NCI-H187 treated with DMSO at 0.1 percent for 48 hours (cell line): ENCODE measurements at regions not wholly inside any gene's neighbourhood (a gene's known extent, or its start where the extent isn't known, plus 50 kb on each side); places are given as distances from the start of the nearest gene placed in this dataset.
"Not testable (repeated sequence)": the region's sequence is repeated elsewhere in the genome, so short reads cannot be mapped to it uniquely, and the experiment has no call there.

ENCODE experiments used
- DNase-seq: peaks from one replicate; lab custom pipeline; 2025; lab: John Stamatoyannopoulos, UW

DNA sequence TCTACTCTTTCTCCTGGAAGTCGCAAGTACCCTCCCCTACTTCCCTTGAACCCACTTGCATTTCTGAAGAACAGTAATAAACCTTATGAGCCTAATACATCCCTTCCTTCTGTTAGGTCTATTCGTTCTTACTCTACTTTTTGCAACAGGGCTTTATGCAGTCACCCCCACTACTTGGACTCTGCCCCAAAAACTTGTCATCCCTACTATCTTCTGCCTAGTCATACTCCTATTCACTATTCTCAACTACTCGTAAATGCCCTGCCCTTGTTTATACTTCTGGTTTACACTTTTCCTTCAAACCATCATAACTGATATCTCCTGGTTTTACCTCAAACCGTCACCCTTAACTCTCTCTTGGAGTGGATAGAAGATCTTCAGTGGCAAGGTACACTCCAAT lies 55.2 kb upstream of the SLIT2 start:
- DNase-seq, result no peak

DNA sequence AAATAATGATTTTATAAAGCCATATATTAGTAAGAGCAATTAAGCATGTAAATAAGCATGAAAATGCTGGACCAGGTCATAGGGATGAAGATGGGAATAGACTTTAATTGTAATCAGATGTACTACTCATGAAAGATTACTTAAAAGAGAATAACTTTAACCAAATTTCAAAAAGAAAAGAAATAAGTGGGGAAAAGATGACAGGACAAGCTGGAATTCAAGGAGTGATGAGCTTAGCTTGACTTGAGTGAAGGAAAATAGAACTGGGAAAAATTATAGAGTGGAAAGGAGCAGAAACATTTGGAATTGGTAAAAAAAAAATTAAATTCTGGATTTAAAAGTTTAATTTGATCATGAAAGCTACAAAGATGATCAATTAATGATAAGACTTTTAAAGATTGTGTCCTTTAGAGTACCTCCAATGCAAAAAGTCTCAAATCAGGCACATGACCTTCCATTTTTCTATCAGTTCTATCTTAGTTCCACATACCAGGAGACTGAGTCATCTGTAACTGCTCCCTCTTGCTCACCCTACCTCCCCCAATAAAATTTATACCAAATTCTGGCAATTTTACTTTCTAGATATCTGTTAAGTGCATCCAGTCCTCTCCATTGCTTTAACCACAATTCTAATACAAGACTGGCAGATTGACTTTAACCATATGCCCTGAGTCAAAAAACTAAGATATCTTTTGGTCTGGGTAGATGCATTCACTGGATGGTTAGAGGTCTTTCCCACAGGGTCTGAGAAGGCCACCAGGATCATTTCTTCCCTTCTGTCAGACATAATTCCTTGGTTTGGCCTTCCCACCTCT lies 56.4 kb upstream of the SLIT2 start:
- DNase-seq, result no peak

DNA sequence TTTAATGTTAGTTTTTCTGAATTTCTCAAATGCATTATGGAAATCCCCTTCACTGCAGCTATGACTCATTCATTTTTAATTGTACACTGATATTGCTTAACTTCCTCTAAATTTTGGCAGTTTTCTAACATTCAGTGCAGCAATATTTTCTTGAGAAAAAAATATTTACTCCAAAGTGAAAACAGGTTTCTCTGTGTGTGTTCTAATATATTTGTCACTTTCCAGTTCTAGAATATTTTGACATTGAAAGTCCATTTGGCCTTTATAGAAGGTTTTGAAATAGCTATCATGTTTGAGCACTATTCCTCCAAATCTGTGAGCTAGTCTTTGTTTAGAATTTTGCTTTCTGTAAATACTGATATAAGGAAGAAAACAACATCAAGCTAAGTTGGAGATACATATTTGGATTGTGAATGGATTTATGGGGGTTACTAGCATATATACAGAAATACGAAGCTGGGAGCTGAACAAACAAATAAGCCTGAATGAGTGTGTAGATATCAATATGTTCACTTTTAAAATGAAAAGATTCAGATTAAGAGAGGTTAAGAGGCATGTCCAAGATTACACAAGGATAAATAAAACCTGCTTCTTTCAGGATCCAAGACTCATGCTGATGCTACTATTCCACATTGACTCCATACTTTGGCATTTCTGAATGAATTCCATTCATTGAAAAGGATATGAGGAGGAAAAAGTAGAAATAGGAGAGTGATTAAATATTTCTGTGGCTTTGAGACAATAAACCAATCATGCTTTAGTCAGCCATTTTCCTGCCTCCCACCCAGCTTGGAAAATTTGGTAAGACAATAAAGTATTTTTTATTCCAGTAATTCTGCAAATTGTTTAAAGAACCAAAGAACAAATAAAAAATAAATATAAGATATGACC lies 57.3 kb upstream of the SLIT2 start:
- no peak for DNase-seq

DNA sequence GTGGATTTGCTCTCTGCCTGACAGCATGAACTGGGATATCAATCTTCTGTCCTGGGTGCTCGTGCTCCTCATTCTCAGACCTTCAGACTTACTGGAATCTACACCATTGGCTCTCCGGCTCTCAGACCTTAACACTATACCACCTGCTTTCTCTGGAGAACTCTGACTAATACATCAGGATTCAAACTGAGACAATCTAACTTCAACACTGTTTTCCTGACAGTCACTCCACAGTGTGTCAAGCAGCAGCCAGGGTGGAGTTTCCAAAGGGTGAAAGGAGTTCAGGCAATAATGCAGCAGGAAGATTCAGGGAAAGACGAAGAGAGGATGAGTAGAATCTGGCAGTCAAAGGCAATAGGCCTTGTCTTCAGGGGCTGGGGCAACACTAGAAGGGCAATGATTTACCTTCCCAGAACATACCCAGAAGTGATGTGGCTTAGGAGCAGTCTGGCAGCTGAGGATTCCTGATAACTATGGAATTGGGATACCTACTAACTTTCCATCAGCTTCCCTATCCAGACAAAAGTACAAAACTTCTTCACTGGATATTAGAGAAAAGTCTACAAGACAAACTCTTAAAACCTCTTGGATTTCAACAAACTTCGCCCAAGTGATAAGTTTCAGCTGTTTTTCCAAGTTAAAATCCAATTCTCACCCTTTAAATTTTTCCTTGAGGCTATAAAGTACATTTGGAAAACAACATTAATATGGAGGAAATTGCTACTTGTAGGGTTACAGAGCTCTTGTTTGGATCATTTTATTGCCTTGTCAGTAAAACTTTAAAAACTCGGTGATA lies 58.4 kb upstream of the SLIT2 start:
- no peak for DNase-seq

DNA sequence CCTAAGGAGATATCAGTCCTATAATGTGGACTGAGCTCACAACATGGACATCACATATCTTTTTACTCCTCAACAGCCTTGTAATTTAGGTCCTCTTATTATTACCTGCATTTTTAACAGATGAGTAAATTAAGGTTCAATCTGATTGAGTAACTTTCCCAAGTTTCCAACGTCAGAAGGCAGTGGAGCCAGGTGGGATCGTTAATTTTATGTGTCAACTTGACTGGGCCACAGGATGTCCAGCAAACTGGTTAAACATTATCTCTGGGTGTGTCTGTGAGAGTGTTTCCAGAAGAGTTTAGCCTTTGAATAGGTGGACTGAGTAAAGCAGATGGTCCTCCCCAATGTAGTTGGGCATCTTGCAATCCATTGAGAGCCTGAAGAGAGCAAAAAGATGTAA lies 59.0 kb upstream of the SLIT2 start:
- DNase-seq, result no peak

DNA sequence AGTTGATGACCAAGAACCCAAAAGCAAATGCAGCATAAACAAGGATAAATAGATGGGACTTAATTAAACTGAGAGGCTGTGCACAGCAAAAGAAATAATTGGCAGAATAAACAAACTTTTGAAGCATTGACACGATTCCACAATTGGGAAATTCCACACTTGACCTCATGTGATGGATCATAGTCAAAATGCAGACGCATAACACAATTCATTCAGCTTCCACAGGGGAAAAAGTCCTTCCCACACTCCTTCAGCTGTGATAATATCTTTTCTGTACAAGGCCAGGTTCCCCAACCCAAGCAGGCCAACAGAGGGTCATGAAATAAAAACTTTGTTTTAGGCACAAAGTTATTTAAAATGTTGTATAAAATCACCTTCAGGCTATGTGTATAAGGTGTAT lies 66.6 kb upstream of the SLIT2 start:
- DNase-seq, result no peak

DNA sequence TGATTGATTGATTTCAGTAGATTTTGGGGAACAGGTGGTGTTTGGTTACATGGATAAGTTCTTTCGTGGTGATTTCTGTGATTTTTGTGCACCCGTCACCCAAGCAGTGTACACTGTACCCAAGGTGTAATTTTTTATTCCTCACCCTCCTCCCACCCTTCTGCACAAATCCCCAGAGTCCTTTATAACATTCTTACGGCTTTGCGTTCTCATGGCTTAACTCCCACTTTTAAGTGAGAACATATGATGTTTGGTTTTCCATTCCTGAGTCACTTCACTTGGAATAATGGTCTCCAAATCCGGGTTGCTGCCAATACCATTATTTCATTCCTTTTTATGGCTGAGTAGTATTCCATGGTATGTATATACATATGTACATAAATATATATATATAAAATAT lies 68.6 kb upstream of the SLIT2 start:
- DNase-seq, result not testable (repeated sequence)

DNA sequence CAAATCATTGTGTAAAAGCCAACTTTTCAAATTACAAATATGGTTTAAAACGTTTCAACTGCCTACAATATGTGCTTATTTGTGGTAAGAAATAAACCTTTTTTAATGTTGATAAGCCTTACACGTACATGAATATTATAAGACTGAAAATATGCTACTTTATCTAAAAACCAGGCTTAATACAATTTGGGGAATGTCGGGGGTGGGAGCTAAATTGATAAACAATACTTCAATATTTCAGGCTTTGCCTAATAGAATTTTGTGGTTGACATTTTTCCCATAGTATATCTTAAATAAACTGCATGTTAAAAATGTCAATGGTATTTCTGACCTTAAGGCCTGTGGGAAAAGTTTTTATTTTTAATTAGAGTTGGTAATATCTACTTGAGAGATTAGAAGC lies 69.8 kb upstream of the SLIT2 start:
- no peak for DNase-seq

DNA sequence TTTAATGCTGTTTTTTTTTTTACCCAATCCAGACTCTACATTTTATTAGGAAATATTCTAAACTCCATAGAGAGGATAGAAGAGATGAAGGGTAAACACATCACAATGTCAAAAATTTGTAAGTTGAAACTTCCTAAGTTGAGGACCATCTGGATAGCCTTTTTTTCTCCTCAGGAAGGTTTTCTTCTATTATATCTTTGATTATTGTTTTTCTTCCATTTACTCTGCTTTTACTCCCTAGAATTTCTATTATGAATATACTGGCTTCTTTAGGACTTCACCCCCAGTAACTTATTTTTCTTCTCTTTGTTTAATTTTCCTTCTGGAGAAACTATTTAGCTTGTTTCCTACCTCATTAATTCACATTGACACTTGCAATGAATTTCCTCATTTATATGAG lies 71.2 kb upstream of the SLIT2 start:
- no peak for DNase-seq

DNA sequence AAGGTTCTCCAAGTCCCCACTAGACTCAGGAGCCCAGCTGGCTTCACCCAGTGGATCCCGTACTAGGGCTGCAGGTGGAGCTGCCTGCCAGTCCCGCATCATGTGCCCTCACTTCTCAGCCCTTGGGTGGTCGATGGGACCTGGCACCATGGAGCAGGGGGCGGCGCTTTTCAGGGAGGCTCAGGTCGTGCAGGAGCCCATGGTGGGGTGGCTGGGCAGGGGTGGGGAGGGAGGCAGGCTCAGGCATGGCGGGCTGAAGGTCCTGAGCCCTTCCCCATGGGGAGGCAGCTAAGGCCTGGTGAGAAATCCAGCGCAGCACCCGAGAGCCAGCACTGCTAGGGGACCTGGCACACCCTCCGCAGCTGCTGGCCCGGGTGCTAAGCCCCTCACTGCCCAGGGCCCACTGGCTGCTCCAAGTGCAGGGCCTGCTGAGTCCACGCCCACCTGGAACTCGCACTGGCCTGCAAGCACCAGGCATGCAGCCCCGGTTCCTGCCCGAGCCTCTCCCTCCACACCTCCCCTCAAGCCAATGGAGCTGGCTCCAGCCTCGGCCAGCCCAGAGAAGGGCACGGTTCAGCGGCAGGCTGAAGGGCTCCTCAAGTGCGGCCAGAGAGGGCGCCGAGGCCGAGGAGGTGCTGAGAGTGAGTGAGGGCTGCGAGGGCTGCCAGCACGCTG lies 72.7 kb upstream of the SLIT2 start:
- no peak for DNase-seq

DNA sequence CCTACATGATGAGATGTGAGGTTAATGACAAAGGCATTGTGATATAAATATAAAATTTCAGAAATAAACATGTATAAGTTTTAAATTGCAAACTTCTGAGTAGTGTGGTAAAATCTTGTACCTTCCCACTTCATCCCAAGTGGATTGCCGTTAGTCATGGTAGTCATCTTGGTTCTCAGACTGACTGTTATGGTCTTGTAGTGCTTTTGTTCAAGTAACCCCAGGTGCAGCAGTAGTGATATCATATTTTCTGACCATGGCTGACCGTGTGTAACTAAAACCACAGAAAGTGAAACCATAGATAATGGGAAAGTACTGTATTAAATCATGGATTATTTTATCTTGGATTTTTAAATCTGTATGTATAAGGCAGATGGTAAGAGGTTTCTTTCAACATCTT lies 74.8 kb upstream of the SLIT2 start:
- no peak for DNase-seq

DNA sequence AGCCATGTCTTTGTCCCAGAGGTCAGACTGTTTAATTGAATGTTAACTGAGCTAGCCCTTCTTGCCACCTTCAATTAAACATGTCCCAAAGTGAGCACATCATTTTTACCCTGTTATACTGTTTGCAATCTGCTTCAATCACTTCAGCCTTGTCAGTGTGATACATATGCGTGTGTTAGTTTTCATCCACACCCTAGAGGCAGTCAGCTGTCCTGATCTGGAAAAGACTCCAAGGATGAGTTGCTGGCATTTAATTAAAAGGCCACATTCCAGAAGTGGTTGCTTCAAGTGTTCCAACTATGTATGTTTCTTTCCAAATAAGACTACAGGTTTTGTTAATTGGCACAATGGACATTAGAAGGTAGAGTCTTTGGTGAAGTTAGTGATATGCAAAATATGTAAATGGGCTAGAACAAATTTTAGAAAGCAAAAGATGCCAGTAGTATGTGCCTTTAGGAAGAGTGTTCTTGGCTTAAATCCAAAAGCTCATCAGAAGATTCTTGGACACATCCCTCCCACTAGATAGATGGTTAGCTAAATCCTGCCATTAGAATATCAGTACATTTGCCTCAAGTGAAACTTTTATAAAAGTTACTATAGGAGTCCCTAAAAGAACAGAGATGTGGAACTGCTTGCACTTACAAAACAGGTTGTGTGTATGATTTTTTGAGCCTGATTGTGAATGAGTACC lies 79.5 kb upstream of the SLIT2 start:
- DNase-seq, result no peak

DNA sequence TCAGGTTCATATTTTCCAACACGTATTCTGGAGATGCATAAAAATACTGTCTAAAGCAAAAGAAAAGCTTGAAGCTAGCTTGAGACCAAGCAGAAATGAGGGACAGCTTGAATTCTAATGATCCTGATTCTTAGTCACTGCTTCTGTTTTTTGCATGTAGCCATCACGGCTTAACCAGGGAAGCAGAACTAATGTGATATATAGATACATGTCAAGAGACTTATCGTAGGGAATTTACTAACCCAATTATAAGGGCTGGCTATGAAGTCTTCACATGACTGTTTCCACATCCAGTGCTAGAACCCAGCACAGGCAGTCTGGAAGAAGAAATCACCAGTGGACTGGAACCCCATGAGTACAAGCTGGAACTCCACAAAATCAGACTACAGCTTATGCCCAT lies 85.2 kb upstream of the SLIT2 start:
- DNase-seq, result no peak

DNA sequence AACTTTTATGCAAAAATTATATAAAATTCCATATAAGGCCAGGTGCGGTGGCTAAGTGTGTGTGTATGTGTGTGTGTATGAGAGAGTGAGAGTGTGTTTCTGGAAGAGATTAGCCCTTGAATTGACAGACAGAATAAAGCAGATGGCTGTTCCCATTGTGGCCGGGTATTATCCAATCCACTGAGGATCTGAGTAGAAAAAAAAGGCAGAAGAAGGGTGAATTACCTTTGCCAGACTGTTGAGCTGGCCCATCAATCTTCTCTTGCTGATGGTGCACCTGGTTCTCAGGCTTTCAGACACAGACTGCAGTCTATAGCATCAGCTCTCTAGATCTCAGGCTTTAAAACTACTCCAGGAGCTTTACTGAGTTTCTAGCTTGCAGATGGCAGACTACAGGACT lies 92.2 kb upstream of the SLIT2 start:
- DNase-seq, result no peak

DNA sequence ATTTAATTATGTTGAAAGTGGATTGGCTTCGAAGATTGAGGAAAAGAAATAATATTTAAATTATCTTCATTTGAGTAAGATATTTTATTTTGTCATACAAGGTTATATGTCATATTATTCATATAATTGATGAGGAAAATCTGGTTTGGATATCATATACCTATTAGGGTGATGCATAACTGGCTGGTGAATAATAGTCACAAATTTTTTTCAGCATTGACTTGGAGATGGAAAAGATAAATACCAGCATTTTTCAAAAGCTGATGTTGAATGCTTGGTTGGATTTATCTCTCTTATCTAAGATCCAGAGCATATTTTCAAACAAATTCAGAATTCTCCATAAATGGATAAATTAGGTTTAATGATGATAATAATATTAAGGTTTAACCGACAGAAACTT lies 93.5 kb upstream of the SLIT2 start:
- DNase-seq, result no peak

DNA sequence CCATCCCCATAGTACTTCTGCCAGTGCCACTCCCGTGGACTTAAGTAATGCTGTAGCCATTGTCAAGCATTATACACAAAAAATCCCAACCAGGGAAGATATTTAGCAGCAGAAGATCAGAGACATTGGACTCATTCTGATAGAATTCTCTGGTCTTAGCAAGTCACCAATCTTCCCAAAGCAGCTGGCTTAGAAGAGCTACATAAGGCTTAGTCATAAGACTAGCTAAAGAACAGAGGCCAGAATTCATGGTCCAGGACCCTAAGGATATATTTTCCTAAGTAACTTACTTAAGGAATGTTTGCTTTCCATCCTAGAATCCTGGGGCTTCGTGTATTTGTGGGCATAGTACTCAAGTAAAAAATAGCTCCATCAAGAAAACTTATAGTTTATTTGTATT lies 100.3 kb upstream of the SLIT2 start:
- no peak for DNase-seq

DNA sequence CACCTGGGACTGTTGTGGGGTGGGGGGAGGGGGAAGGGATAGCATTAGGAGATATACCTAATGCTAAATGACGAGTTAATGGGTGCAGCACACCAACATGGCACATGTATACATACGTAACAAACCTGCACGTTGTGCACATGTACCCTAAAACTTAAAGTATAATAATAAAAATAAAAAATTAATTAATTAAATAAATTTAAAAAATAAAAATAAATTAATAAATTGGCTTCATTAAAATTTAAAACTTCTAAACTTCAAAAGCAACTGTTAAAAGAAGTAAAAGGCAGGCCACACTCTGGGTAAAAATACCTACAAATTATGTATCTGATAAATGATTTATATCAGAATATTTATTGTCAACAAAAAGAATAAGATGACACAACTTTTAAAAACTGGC lies 102.6 kb upstream of the SLIT2 start:
- DNase-seq, result not testable (repeated sequence)

DNA sequence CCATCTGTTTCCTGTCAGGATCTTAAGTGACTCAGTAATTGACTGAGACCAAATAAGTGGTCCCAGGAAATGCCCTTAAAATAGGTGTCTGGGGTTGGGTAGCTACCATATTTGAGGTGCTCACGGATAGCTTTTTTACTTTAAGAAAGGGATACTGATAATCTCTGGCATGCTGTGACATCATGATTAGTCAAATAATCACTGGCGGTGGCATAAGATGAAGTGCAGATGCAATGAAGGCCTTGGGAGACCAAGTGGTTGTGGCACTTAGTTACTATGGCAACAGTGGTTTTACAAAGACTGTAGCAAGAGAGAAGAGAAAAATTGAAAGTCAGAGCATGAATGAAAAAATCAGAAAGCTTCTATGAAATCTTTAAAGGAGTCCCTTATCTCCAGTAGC lies 114.5 kb upstream of the SLIT2 start:
- DNase-seq, result no peak

DNA sequence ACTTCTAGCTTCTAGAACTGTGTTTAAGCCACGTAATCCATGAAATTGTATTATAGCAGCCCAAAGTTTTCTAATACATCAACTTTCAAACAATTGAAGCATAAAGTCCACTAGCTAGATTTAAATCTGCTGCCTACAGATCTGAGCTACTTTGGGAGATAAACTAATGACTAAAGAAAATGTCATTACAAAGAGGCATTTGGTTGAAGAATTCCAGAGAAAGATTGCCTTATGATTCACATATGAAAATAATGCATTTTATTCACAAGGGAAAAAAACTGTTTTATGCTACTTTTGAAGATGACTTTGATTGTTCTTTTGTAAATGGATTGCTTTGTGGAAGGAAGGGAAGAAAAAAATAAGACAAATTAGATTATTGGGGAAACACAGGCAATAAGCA lies 124.1 kb upstream of the SLIT2 start:
- DNase-seq, result no peak

DNA sequence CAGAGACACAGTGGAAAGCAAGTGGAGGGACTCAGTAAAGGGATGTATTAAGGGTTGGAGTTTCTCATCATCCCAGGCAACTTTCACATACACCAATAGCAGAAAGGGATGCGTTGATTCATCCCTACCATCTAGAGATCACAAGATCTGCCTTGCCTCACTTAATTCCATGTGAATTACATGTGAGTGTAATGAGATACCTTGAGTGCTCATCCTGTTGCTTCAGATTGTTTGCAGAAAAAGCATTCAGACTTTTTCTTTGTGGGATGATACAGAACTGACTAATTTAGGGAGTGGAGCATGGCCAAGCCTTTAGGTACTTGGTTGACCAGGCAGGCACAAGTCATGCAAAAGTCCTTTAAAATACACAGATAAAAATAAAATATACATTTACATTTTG lies 124.8 kb upstream of the SLIT2 start:
- no peak for DNase-seq

DNA sequence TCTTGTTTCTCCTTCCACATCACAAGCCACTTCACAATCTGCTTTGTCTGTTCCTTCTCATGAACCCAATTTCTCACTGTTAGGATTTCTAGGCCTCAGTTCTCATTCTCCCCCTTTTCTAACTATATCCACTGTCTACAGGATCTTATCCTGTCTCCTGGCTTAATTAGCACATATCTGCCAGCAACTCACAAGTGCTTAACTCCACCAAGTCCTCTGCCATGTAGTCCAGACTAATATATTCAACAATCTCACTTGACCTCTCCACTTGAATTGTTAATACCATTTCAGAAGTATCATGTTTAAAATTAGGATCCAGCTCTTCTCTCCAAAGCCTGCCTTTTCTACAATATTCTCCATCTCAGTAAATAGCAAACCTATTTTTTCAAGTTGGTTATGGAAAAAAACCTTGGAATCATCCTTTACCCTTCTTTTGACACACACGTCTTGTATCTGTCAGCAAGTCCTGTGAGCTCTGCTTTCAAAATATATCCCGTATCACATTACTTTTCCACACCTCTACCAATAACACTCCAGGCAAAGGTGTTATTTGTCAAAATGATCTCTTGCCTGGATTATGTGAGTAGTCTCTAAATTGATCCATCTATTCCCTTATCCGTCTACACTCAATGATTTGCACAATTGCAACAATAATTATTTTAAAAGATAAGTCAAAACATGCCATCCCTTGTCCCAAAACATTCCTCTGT lies 127.2 kb upstream of the SLIT2 start:
- no peak for DNase-seq
